Sciatic nerve (tissue), 2 donors: ENCODE measurements at regions not wholly inside any gene's neighbourhood (a gene's known extent, or its start where the extent isn't known, plus 50 kb on each side); places are given as distances from the start of the nearest gene placed in this dataset.
"Not testable (repeated sequence)": the region's sequence is repeated elsewhere in the genome, so short reads cannot be mapped to it uniquely, and the experiment has no call there.

ENCODE experiments used
- ATAC-seq: fragments of 200-7000 bp; cut with Tn5 transposase; one replicate; pipeline ENCODE4 v1.9.1; 2020; ENCODE audit warnings: mild to moderate bottlenecking, moderate library complexity
- DNase-seq: peaks from one replicate; pipeline ENCODE4 v3.0.0-alpha.2; 2020; ENCODE audit warnings: low spot score
- intact Hi-C: fragments of 100-400 bp; cut with DNase I; formaldehyde crosslinking; loops from one replicate; pipeline ENCODE4 v1.14.2; 2022
- donor health status: DM: no; HTN: no; CAD: no.
- donor health status: DM: no; HTN: no; CAD: no.

GRCh38 chr7:125386211-125386610 is 456.6 kb upstream of the POT1 start:
- no peak for ATAC-seq
- intact Hi-C loops, result no loop called here
- DNase-seq, result no peak

GRCh38 chr7:125383324-125383723 is 453.7 kb upstream of the POT1 start:
- DNase-seq (no peak), ATAC-seq (no peak)
- intact Hi-C loops, result no loop called here

- ATAC-seq (no peak), DNase-seq (no peak)
- intact Hi-C loops, result no loop called here
These were observed 452.8 kb upstream of the POT1 start for GRCh38 chr7:125382401-125382800.

GRCh38 chr7:125375942-125376341 is 446.3 kb upstream of the POT1 start:
- DNase-seq, result no peak
- ATAC-seq, result no peak
- intact Hi-C loops, result no loop called here

GRCh38 chr7:125370502-125370901 is 440.9 kb upstream of the POT1 start:
- intact Hi-C loops, result no loop called here
- no peak for ATAC-seq

GRCh38 chr7:125363873-125364272 is 434.2 kb upstream of the POT1 start:
- ATAC-seq, result no peak
- intact Hi-C loops, result no loop called here
- no peak for DNase-seq

More at GRCh38 chr7:125370502-125370901, 440.9 kb upstream of the POT1 start:
- DNase-seq, result no peak

GRCh38 chr7:125358551-125359167 is 429.0 kb upstream of the POT1 start:
- intact Hi-C loops, result no loop called here
- ATAC-seq (no peak), DNase-seq (no peak)

- intact Hi-C loops, result no loop called here
- DNase-seq, result no peak
- ATAC-seq, result no peak
These were observed 428.2 kb upstream of the POT1 start for GRCh38 chr7:125357676-125358455.

- no peak for ATAC-seq
- intact Hi-C loops, result no loop called here
These were observed 426.3 kb upstream of the POT1 start for GRCh38 chr7:125355899-125356298.

GRCh38 chr7:125347269-125347668 is 417.6 kb upstream of the POT1 start:
- ATAC-seq (no peak), DNase-seq (no peak)
- intact Hi-C loops, result no loop called here

More at GRCh38 chr7:125355899-125356298, 426.3 kb upstream of the POT1 start:
- no peak for DNase-seq

GRCh38 chr7:125338110-125338509 is 408.5 kb upstream of the POT1 start:
- ATAC-seq, result no peak
- no peak for DNase-seq
- intact Hi-C loops, result no loop called here

GRCh38 chr7:125336326-125336725 is 406.7 kb upstream of the POT1 start:
- ATAC-seq, result no peak
- intact Hi-C loops, result no loop called here

GRCh38 chr7:125326666-125327255 is 397.1 kb upstream of the POT1 start:
- intact Hi-C loops, result no loop called here
- DNase-seq (no peak), ATAC-seq (no peak)

More at GRCh38 chr7:125336326-125336725, 406.7 kb upstream of the POT1 start:
- no peak for DNase-seq

- no peak for DNase-seq
- intact Hi-C loops, result no loop called here
- no peak for ATAC-seq
These were observed 386.8 kb upstream of the POT1 start for GRCh38 chr7:125316466-125316865.

- no peak for DNase-seq
- ATAC-seq, result no peak
- intact Hi-C loops, result no loop called here
These were observed 369.6 kb upstream of the POT1 start for GRCh38 chr7:125299003-125299765.

- intact Hi-C loops, result no loop called here
- ATAC-seq (no peak), DNase-seq (no peak)
These were observed 350.3 kb upstream of the POT1 start for GRCh38 chr7:125279961-125280360.

GRCh38 chr7:125278318-125278717 is 348.7 kb upstream of the POT1 start:
- DNase-seq (no peak), ATAC-seq (no peak)
- intact Hi-C loops, result no loop called here

GRCh38 chr7:125274742-125275141 is 345.1 kb upstream of the POT1 start:
- DNase-seq, intact Hi-C loops: not testable (repeated sequence)

GRCh38 chr7:125264174-125264856 is 334.7 kb upstream of the POT1 start:
- DNase-seq, ATAC-seq, intact Hi-C loops: not testable (repeated sequence)

More at GRCh38 chr7:125274742-125275141, 345.1 kb upstream of the POT1 start:
- ATAC-seq, result not testable (repeated sequence)
